ENCODE measurements at regions not wholly inside any gene's neighbourhood (a gene's known extent, or its start where the extent isn't known, plus 50 kb on each side); places are given as distances from the start of the nearest gene placed in this dataset.

- no peak for TF ChIP-seq ATF2 (tag by site-specific recombination; IDR thresholded peaks at IDR 0.05; ENCODE audit: low read depth)
- no peak for TF ChIP-seq ZNF510 (tag by site-specific recombination; IDR thresholded peaks at IDR 0.05; ENCODE audit: insufficient replicate concordance)
- no peak for TF ChIP-seq ZNF274 (IDR thresholded peaks at IDR 0.05; ENCODE audit: low read length)
- TF ChIP-seq ZNF274 (tag by site-specific recombination; IDR thresholded peaks at IDR 0.05; ENCODE audit: borderline replicate concordance): no peak
Observed at GRCh38 chr12:116352315-116352835, 74.9 kb upstream of the MED13L start.
